ENCODE measurements at regions not wholly inside any gene's neighbourhood (a gene's known extent, or its start where the extent isn't known, plus 50 kb on each side); places are given as distances from the start of the nearest gene placed in this dataset.

GRCh38 chr6:164283574-164283973 is 869.1 kb downstream of the QKI start:
- Histone ChIP-seq H3T11ph (ENCODE audit: low read length) (no peak overlapping the region), H3K27me3 (ENCODE audit: insufficient read depth, low read length) (no peaks in the 10 kb centered on the region), H3K4me2 (ENCODE audit: insufficient read depth, insufficient read length, low read length) (no peak overlapping the region), H2BK120ac (ENCODE audit: low read depth, low read length, poor library complexity, severe bottlenecking) (no peak overlapping the region), H2BK5ac (ENCODE audit: insufficient read length, low read length) (no peak overlapping the region), H3K79me2 (ENCODE audit: insufficient read depth, low read length) (no peaks in the 10 kb centered on the region), H3K4ac (ENCODE audit: low read depth, low read length) (no peak overlapping the region), H2AK5ac (ENCODE audit: insufficient read length, low read length) (no peak overlapping the region), H4K5ac (ENCODE audit: insufficient read length, low read depth, low read length) (no peak overlapping the region), H2BK20ac (ENCODE audit: low read depth, low read length, poor library complexity, severe bottlenecking) (no peak overlapping the region), H3K14ac (ENCODE audit: insufficient read depth, low read length) (no peak overlapping the region), H3K18ac (ENCODE audit: insufficient read length, low read depth, low read length) (no peak overlapping the region), H3K4me1 (ENCODE audit: insufficient read depth, low read length) (no peaks in the 10 kb centered on the region), H3K56ac (ENCODE audit: insufficient read length, low read depth, low read length) (no peak overlapping the region), H3K23ac (ENCODE audit: insufficient read length, low read depth, low read length) (no peak overlapping the region), H3K9me3 (ENCODE audit: control insufficient read depth, low read depth, low read length) (peaks cover 10% of the 10 kb centered on the region), H2BK15ac (ENCODE audit: low read depth, low read length) (no peak overlapping the region), H3K27ac (ENCODE audit: insufficient read length, low read depth, low read length) (no peak overlapping the region), H4K8ac (replicated peaks; ENCODE audit: insufficient read length, low read depth, low read length) (no peak overlapping the region), H4K20me1 (ENCODE audit: control insufficient read depth, insufficient read depth, insufficient read length) (no peaks in the 10 kb centered on the region), H2AFZ (ENCODE audit: low read length) (no peak overlapping the region), H3K23me2 (ENCODE audit: insufficient read length, low read depth, low read length, poor library complexity, severe bottlenecking) (no peaks in the 10 kb centered on the region), H3K9ac (ENCODE audit: extremely low read depth, insufficient read length, low read length) (no peak overlapping the region), H3K79me1 (ENCODE audit: insufficient read depth, low read depth, low read length, poor library complexity, severe bottlenecking) (no peaks in the 10 kb centered on the region), H2BK12ac (ENCODE audit: insufficient read length, low read depth, low read length) (no peak overlapping the region), H4K91ac (ENCODE audit: insufficient read length, low read depth, low read length) (no peak overlapping the region)
- H3K9me3 Mint-ChIP-seq: peaks cover 18 to 20% of the 10 kb centered on the region in 2 experiments
- TF ChIP-seq, protein P1, sequence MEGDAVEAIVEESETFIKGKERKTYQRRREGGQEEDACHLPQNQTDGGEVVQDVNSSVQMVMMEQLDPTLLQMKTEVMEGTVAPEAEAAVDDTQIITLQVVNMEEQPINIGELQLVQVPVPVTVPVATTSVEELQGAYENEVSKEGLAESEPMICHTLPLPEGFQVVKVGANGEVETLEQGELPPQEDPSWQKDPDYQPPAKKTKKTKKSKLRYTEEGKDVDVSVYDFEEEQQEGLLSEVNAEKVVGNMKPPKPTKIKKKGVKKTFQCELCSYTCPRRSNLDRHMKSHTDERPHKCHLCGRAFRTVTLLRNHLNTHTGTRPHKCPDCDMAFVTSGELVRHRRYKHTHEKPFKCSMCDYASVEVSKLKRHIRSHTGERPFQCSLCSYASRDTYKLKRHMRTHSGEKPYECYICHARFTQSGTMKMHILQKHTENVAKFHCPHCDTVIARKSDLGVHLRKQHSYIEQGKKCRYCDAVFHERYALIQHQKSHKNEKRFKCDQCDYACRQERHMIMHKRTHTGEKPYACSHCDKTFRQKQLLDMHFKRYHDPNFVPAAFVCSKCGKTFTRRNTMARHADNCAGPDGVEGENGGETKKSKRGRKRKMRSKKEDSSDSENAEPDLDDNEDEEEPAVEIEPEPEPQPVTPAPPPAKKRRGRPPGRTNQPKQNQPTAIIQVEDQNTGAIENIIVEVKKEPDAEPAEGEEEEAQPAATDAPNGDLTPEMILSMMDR (conservative IDR thresholded peaks at IDR 0.05): no peak
- no peak for DNase-seq
- no peaks in the 10 kb centered on the region for H3K27me3 Mint-ChIP-seq (ENCODE audit: low read depth)
- WGBS (ENCODE audit: extremely low coverage, insufficient read length, low lambda C conversion rate): no CpG with 5 or more reads among the region's 5 CpGs
- H3K36me3 Mint-ChIP-seq (ENCODE audit: insufficient read depth in 1 of 3, low read depth in 3 of 3): peaks cover 9 to 27% (median 18%) of the 10 kb centered on the region in 3 experiments; a peak in 5 of 7 replicates
- H3K4me1 Mint-ChIP-seq: no peaks in the 10 kb centered on the region
- H3K4me3 Mint-ChIP-seq: no peak overlapping the region
- H3K27ac Mint-ChIP-seq: no peak overlapping the region; a peak in 1 of 7 replicates

All from H9 (cell line).